Progenitor cell of endocrine pancreas (in vitro differentiated cells): ENCODE measurements at regions not wholly inside any gene's neighbourhood (a gene's known extent, or its start where the extent isn't known, plus 50 kb on each side); places are given as distances from the start of the nearest gene placed in this dataset.
A peak's percentile ranks its signal among the peaks of the same experiment; 100 is the strongest.

ENCODE experiments used
- DNase-seq: peaks from one replicate; pipeline ENCODE4 v3.0.0; 2021; ENCODE audit warnings: low spot score; ENCODE audit not compliant: unreplicated experiment
- H3K27ac Mint-ChIP-seq: 2 replicates; pipeline ENCODE4 v1.8.0; 2021; ENCODE audit warnings: mild to moderate bottlenecking, moderate library complexity, mixed read lengths
- H3K27me3 Mint-ChIP-seq: 2 replicates; pipeline ENCODE4 v1.8.0; 2021; ENCODE audit warnings: mixed read lengths
- H3K36me3 Mint-ChIP-seq: 2 replicates; pipeline ENCODE4 v1.8.0; 2022; ENCODE audit warnings: mixed read lengths; ENCODE audit not compliant: insufficient read depth
- H3K4me1 Mint-ChIP-seq: 2 replicates; pipeline ENCODE4 v1.8.0; 2021; ENCODE audit warnings: low read depth, mixed read lengths
- H3K4me3 Mint-ChIP-seq: 2 replicates; pipeline ENCODE4 v1.8.0; 2021; ENCODE audit warnings: low read depth, mild to moderate bottlenecking, moderate library complexity, mixed read lengths
- H3K9me3 Mint-ChIP-seq: 2 replicates; pipeline ENCODE4 v1.8.0; 2021; ENCODE audit warnings: low read depth, mixed read lengths
- CTCF ChIP-seq: fragments of 200-600 bp; sonication (generic); IDR thresholded peaks from one replicate; pipeline ENCODE4 v1.5.0; 2021; ENCODE audit warnings: antibody characterized with exemption, mild to moderate bottlenecking; ENCODE audit not compliant: unreplicated experiment

DNA sequence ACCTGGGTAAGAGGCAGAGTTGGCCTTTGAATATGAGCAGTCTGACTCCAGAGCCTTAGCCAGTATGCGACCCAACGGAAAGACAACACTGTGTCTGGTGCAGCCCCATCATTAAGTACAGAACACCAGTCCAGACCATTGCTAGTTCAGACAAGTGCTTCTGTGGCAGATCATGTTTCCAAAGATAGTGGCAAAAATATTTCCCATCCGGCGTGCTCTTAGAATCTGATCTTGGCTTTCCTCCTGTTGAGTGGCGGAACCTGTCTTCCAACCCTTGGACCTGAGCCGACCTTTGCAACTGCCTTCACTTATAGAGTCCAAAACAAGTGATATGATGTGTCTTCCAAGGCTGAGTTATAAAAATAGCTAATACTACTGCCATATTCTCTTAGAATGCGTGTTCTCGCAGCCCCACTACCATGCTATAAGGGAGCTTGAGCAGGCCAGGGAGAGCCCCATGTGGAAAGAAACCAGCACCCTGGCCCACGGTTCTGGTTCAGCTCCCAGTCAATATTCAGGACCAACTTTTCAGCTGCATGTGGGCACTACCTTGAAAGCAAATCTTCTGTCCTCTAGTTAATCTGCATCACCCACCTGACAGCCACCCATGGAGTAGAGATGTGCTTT lies 322.4 kb upstream of the SLCO3A1 start:
- DNase-seq, result no peak
- no peak overlapping the region for H3K27ac Mint-ChIP-seq
- no peaks in the 10 kb centered on the region for H3K27me3 Mint-ChIP-seq
- H3K9me3 Mint-ChIP-seq, result no peaks in the 10 kb centered on the region
- no peak for TF ChIP-seq CTCF
- H3K4me3 Mint-ChIP-seq, result no peak overlapping the region
- no peaks in the 10 kb centered on the region for H3K36me3 Mint-ChIP-seq
- peaks cover 9% of the 10 kb centered on the region for H3K4me1 Mint-ChIP-seq

DNA sequence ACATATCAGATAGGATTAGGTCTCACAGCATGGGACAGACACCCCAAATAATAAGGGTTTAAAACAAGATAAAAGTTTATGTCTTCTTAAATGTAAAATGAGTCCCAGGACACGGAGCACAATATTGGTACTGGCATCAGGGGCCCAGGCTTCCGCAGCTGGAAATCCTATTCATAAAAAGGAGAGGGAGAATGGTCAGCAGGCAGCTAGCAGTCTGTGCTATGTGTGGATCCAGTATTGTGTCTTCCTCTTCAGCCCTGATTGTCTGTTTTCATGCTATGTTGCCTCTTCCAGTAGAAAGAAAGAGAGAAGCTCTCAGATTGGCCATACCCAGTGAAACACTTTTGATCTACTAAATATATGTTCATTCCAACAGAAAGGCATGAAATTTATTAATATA lies 319.3 kb upstream of the SLCO3A1 start:
- Mint-ChIP-seq H3K36me3 (no peaks in the 10 kb centered on the region), H3K27me3 (no peaks in the 10 kb centered on the region), H3K4me1 (peaks cover 27% of the 10 kb centered on the region), H3K9me3 (no peaks in the 10 kb centered on the region), H3K4me3 (no peak overlapping the region), H3K27ac (no peak overlapping the region)
- no peak for DNase-seq
- TF ChIP-seq CTCF, result no peak

DNA sequence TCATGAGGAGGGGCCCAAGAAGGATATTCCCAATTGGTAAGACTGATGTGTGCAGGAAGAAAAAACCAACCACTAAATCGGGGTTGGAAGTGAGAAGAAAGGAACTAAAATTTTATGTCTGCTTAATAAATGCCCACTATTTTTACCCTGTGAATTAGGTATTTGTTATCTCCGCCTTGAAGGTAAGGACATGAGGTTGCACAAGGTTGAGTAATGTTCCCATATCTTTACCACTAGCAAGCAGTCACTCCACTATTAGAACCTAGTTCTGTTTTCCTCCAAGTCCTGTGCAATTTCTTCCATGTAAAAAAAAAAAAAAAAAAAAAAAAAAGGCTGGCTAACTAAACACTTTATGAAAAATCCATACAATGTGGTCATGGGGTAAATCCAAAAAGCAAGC lies 318.5 kb upstream of the SLCO3A1 start:
- TF ChIP-seq CTCF, result no peak
- Mint-ChIP-seq H3K9me3 (no peaks in the 10 kb centered on the region), H3K4me1 (peaks cover 24% of the 10 kb centered on the region), H3K27me3 (no peaks in the 10 kb centered on the region), H3K4me3 (no peak overlapping the region), H3K36me3 (no peaks in the 10 kb centered on the region), H3K27ac (no peak overlapping the region)
- DNase-seq, result no peak

- no peak for TF ChIP-seq CTCF
- Mint-ChIP-seq H3K4me3 (no peak overlapping the region), H3K9me3 (no peaks in the 10 kb centered on the region), H3K27me3 (no peaks in the 10 kb centered on the region), H3K4me1 (peaks cover 22% of the 10 kb centered on the region), H3K27ac (peak overlapping the region; percentile 80), H3K36me3 (no peaks in the 10 kb centered on the region)
- DNase-seq, result no peak
Measured at GRCh38 chr15:91535856-91536500, 317.5 kb upstream of the SLCO3A1 start.

- Mint-ChIP-seq H3K4me3 (no peak overlapping the region), H3K27me3 (no peaks in the 10 kb centered on the region), H3K36me3 (no peaks in the 10 kb centered on the region), H3K4me1 (peaks cover 22% of the 10 kb centered on the region), H3K27ac (no peak overlapping the region), H3K9me3 (no peaks in the 10 kb centered on the region)
- DNase-seq, result no peak
- TF ChIP-seq CTCF, result no peak
Measured at GRCh38 chr15:91537856-91538255, 315.7 kb upstream of the SLCO3A1 start.
